ENCODE measurements at regions not wholly inside any gene's neighbourhood (a gene's known extent, or its start where the extent isn't known, plus 50 kb on each side); places are given as distances from the start of the nearest gene placed in this dataset.

- no peaks in the 10 kb centered on the region for H3K4me1 ChIP-seq
- no peaks in the 10 kb centered on the region for H3K27me3 ChIP-seq
- no peaks in the 10 kb centered on the region for H4K20me1 ChIP-seq
- H3K9ac ChIP-seq, result no peak overlapping the region
- no peaks in the 10 kb centered on the region for H3K36me3 ChIP-seq
- TF ChIP-seq Cebpa-rat (IDR thresholded peaks at IDR 0.05), result no peak
- H3K27ac ChIP-seq, result no peak overlapping the region
- H3K4me2 ChIP-seq, result no peak overlapping the region
- no peak overlapping the region for H3K4me3 ChIP-seq
- H3K9me3 ChIP-seq (replicated peaks in 1 of 11), result no peaks in the 10 kb centered on the region
Measured at GRCh38 chr3:139157161-139157932, 112.7 kb upstream of the PRR23C start.

DNA sequence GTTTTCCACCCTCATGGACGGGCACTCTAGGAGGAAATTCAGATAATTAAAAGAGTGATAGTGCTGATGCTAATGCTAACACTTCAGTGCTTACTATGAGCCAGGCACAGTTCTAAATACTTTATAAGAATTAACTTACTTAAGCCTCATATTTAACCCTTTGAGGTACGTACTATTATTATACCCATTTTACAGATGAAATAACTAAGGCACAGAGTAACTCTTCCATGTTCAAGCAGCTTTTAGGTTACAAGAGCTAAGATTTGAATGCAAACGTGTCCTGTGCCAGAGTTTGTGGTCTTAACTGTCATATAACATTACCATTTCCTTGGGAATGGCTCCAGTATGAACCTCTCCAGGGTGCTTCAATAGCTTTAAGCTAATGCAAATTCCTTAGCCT lies 114.7 kb upstream of the PRR23C start:
- Histone ChIP-seq H3K36me3 (no peaks in the 10 kb centered on the region), H3K4me1 (no peaks in the 10 kb centered on the region), H3K27me3 (no peaks in the 10 kb centered on the region), H3K9ac (no peak overlapping the region), H3K4me2 (no peak overlapping the region), H3K27ac (no peak overlapping the region), H3K4me3 (no peak overlapping the region), H3K9me3 (replicated peaks in 1 of 11) (no peaks in the 10 kb centered on the region), H4K20me1 (no peaks in the 10 kb centered on the region)
- TF ChIP-seq Cebpa-rat (IDR thresholded peaks at IDR 0.05), result no peak

- H3K27me3 ChIP-seq, result no peaks in the 10 kb centered on the region
- H3K4me3 ChIP-seq, result peak overlapping the region in 4 of 10 experiments; percentile 24 to 45 (median 37); a peak in 7 of 20 replicates
- peaks cover 5 to 19% (median 15%) of the 10 kb centered on the region in 10 experiments; a peak in 13 of 20 replicates for H3K4me1 ChIP-seq
- H3K4me2 ChIP-seq, result peak overlapping the region; percentile 29 to 86 (median 65)
- H3K36me3 ChIP-seq, result no peaks in the 10 kb centered on the region
- no peaks in the 10 kb centered on the region for H4K20me1 ChIP-seq
- peaks cover 0 to 16% (median 7%) of the 10 kb centered on the region in 11 experiments; a peak in 12 of 22 replicates for H3K9me3 ChIP-seq (replicated peaks in 1 of 11)
- peak overlapping the region in 10 of 11 experiments; percentile 6 to 71 (median 50); a peak in 12 of 22 replicates for H3K9ac ChIP-seq
- TF ChIP-seq Cebpa-rat (IDR thresholded peaks at IDR 0.05), result no peak
- H3K27ac ChIP-seq, result peak overlapping the region in 8 of 11 experiments; percentile 29 to 56 (median 40); a peak in 11 of 22 replicates
Measured at GRCh38 chr3:139173372-139174108, 128.8 kb upstream of the PRR23C start.

DNA sequence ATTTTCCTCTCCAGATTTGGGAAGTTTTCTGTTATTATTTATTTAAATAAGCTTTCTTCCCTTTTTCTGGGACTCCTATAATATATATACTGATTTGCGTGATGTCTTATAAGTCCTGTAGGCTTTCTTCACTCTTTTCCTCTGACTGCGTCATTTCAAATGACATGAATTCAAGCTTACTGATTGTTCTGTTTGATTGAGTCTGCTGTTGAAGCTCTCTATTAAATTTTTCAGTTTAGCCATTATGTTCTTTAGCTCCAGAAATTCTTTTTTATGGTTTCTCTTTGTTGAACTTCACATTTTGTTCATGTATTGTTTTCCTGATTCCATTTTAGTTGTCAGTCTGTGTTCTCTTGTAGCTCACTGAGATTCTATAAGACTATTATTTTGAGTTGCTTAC lies 135.8 kb upstream of the PRR23C start:
- H3K9ac ChIP-seq, result no peak overlapping the region
- no peaks in the 10 kb centered on the region for H3K27me3 ChIP-seq
- no peak overlapping the region for H3K4me3 ChIP-seq
- H3K9me3 ChIP-seq (replicated peaks in 1 of 11), result peaks cover 16 to 22% (median 17%) of the 10 kb centered on the region in 11 experiments
- H3K4me1 ChIP-seq, result peaks cover 0 to 5% (median 0%) of the 10 kb centered on the region in 10 experiments; a peak in 1 of 20 replicates
- no peaks in the 10 kb centered on the region for H3K36me3 ChIP-seq
- no peaks in the 10 kb centered on the region for H4K20me1 ChIP-seq
- no peak for TF ChIP-seq Cebpa-rat (IDR thresholded peaks at IDR 0.05)
- no peak overlapping the region for H3K27ac ChIP-seq
- no peak overlapping the region for H3K4me2 ChIP-seq

DNA sequence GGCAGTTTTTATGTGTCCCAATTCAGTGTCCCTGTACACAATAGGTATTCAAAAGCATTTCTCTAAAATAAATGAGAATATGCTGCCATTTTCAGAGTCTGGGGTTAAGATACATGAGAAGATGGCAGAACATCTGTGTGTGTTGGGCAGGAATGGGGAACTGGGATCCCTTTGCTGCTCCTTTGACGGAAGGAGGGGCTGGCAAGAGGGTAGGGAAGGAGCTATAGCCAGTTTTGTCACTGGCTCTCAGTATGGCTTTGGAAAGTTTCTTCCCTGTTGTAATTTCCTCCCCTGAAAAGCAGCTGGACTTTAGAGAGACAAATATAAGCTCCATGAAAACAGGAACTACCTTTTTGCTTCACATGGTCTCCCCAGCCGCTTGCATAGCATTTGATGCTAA lies 137.5 kb upstream of the PRR23C start:
- H3K4me1 ChIP-seq, result peaks cover 0 to 5% (median 0%) of the 10 kb centered on the region in 10 experiments; a peak in 1 of 20 replicates
- H3K4me3 ChIP-seq, result no peak overlapping the region
- H4K20me1 ChIP-seq, result no peaks in the 10 kb centered on the region
- H3K36me3 ChIP-seq, result no peaks in the 10 kb centered on the region
- peaks cover 16 to 22% (median 17%) of the 10 kb centered on the region in 11 experiments for H3K9me3 ChIP-seq (replicated peaks in 1 of 11)
- H3K9ac ChIP-seq, result no peak overlapping the region
- no peaks in the 10 kb centered on the region for H3K27me3 ChIP-seq
- TF ChIP-seq Cebpa-rat (IDR thresholded peaks at IDR 0.05), result no peak
- 0 out of 22 replicates have a peak overlapping the region, but pooled peaks of 1 of the 11 experiments have one; percentile 1 for H3K4me2 ChIP-seq
- no peak overlapping the region for H3K27ac ChIP-seq

GRCh38 chr3:139182598-139182997 lies 137.9 kb upstream of the PRR23C start:
- peaks cover 0 to 5% (median 0%) of the 10 kb centered on the region in 10 experiments; a peak in 1 of 20 replicates for H3K4me1 ChIP-seq
- H3K4me3 ChIP-seq, result no peak overlapping the region
- 0 out of 22 replicates have a peak overlapping the region, but pooled peaks of 1 of the 11 experiments have one; percentile 1 for H3K4me2 ChIP-seq
- no peaks in the 10 kb centered on the region for H3K36me3 ChIP-seq
- no peaks in the 10 kb centered on the region for H4K20me1 ChIP-seq
- H3K9ac ChIP-seq, result no peak overlapping the region
- H3K27ac ChIP-seq, result no peak overlapping the region
- no peak for TF ChIP-seq Cebpa-rat (IDR thresholded peaks at IDR 0.05)
- no peaks in the 10 kb centered on the region for H3K27me3 ChIP-seq
- H3K9me3 ChIP-seq (replicated peaks in 1 of 11), result peaks cover 16 to 22% (median 17%) of the 10 kb centered on the region in 11 experiments

- peaks cover 0 to 5% (median 0%) of the 10 kb centered on the region in 10 experiments; a peak in 1 of 20 replicates for H3K4me1 ChIP-seq
- no peak overlapping the region for H3K27ac ChIP-seq
- H3K27me3 ChIP-seq, result no peaks in the 10 kb centered on the region
- no peak overlapping the region for H3K4me3 ChIP-seq
- no peak overlapping the region for H3K9ac ChIP-seq
- no peak overlapping the region for H3K4me2 ChIP-seq
- TF ChIP-seq Cebpa-rat (IDR thresholded peaks at IDR 0.05), result no peak
- no peaks in the 10 kb centered on the region for H3K36me3 ChIP-seq
- no peaks in the 10 kb centered on the region for H4K20me1 ChIP-seq
- H3K9me3 ChIP-seq (replicated peaks in 1 of 11), result peaks cover 9 to 16% (median 11%) of the 10 kb centered on the region in 11 experiments
Measured at GRCh38 chr3:139185527-139185926, 140.8 kb upstream of the PRR23C start.

- Histone ChIP-seq H3K27me3 (no peaks in the 10 kb centered on the region), H3K4me3 (no peak overlapping the region), H3K4me2 (no peak overlapping the region), H3K27ac (no peak overlapping the region), H4K20me1 (no peaks in the 10 kb centered on the region), H3K4me1 (peaks cover 0 to 5% (median 0%) of the 10 kb centered on the region in 10 experiments; a peak in 1 of 20 replicates), H3K9ac (no peak overlapping the region), H3K9me3 (replicated peaks in 1 of 11) (peaks cover 0 to 5% (median 0%) of the 10 kb centered on the region in 11 experiments; a peak in 1 of 22 replicates), H3K36me3 (no peaks in the 10 kb centered on the region)
- no peak for TF ChIP-seq Cebpa-rat (IDR thresholded peaks at IDR 0.05)
Measured at GRCh38 chr3:139187154-139187553, 142.5 kb upstream of the PRR23C start.

DNA sequence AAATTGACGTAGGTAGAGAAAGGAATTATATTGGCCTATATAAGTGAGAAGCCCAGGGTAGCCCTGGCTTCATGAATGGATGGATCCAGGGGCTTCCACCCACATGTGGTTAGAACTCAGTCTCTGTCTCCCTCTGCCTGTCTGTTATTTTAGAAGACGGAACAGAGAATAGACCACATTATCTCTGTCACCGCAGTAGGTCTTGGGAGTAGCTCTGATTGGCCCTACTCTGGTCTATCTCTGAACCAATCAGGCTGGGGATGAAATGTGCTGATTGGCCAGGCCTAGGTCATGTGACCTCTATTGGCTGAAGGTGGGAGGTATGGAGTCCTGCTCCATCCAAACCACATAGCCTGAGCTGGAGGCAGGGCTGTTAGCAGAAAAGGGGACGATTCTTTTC lies 143.0 kb upstream of the PRR23C start:
- Histone ChIP-seq H3K9ac (no peak overlapping the region), H4K20me1 (no peaks in the 10 kb centered on the region), H3K9me3 (replicated peaks in 1 of 11) (peaks cover 0 to 5% (median 0%) of the 10 kb centered on the region in 11 experiments; a peak in 1 of 22 replicates), H3K4me1 (0 out of 20 replicates have a peak, but pooled peaks cover 0 to under 1% (median 0%) of the 10 kb centered on the region in 10 experiments), H3K4me3 (no peak overlapping the region), H3K27me3 (no peaks in the 10 kb centered on the region), H3K36me3 (no peaks in the 10 kb centered on the region), H3K27ac (no peak overlapping the region), H3K4me2 (no peak overlapping the region)
- no peak for TF ChIP-seq Cebpa-rat (IDR thresholded peaks at IDR 0.05)

All from BLaER1 treated with 17β-estradiol and CSF1 and Interleukin-3, amounts not matched to agents 10 nM and 100 nM (cell line).